WTC11 (cell line): ENCODE measurements at regions not wholly inside any gene's neighbourhood (a gene's known extent, or its start where the extent isn't known, plus 50 kb on each side); places are given as distances from the start of the nearest gene placed in this dataset.
"Not testable (repeated sequence)": the region's sequence is repeated elsewhere in the genome, so short reads cannot be mapped to it uniquely, and the experiment has no call there.

Source experiments
- CREB1 ChIP-seq: sonication (generic); formaldehyde crosslinking; IDR thresholded peaks from 2 replicates; pipeline ENCODE4 v1.8.0; 2023; ENCODE audit warnings: mild to moderate bottlenecking, missing genetic modification reagents
- CREM ChIP-seq: sonication (generic); formaldehyde crosslinking; IDR thresholded peaks from 2 replicates; pipeline ENCODE4 v1.8.1; 2022; ENCODE audit warnings: mild to moderate bottlenecking, missing genetic modification reagents, moderate library complexity
- CTCF ChIP-seq: fragments of 200-600 bp; IDR thresholded peaks from 2 replicates; pipeline ENCODE4 v1.8.0; 2022; ENCODE audit warnings: antibody characterized with exemption
- MLX ChIP-seq: sonication (generic); formaldehyde crosslinking; IDR thresholded peaks from 2 replicates; pipeline ENCODE4 v1.8.1; 2023; ENCODE audit warnings: mild to moderate bottlenecking, missing genetic modification reagents, moderate library complexity
- OVOL2 ChIP-seq: fragments of 250-450 bp; sonication (Bioruptor Pico); IDR thresholded peaks from 2 replicates; pipeline ENCODE4 v1.9.0; 2021; ENCODE audit warnings: mild to moderate bottlenecking, borderline replicate concordance
- TCF7 ChIP-seq: sonication (generic); formaldehyde crosslinking; IDR thresholded peaks from 2 replicates; pipeline ENCODE4 v1.8.0; 2022; ENCODE audit warnings: mild to moderate bottlenecking, low read depth, missing genetic modification reagents, moderate library complexity
- USF1 ChIP-seq: sonication (generic); formaldehyde crosslinking; IDR thresholded peaks from 2 replicates; pipeline ENCODE4 v1.8.0; 2022; ENCODE audit warnings: mild to moderate bottlenecking, missing genetic modification reagents
- ZNF263 ChIP-seq: sonication (generic); formaldehyde crosslinking; IDR thresholded peaks from 2 replicates; pipeline ENCODE4 v1.8.1; 2022; ENCODE audit warnings: low read depth, mild to moderate bottlenecking, moderate library complexity, missing genetic modification reagents
- TF ChIP-seq, protein P1 (sequence below): sonication (generic); formaldehyde crosslinking; IDR thresholded peaks from 2 replicates; pipeline ENCODE4 v1.8.0; 2023; ENCODE audit warnings: missing genetic modification reagents

DNA sequence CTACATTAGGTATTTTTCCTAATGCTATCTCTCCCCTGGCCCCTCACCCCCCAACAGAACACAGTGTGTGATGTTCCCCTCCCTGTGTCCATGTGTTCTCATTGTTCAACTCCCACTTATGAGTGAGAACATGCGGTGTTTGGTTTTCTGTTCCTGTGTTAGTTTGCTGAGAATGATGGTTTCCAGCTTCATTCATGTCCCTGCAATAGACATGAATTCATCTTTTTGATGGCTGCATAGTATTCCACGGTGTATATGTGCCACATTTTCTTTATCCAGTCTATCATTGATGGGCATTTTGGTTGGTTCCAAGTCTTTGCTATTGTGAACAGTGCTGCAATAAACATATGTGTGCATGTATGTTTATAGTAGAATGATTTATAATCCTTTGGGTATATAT, 473.3 kb downstream of the TFEC start:
- not testable (repeated sequence) for TF ChIP-seq CREM (CRISPR knock-in tag); MLX; CTCF; ZNF263 (CRISPR knock-in tag); TCF7; USF1 (CRISPR knock-in tag); CREB1 (CRISPR knock-in tag); OVOL2
- TF ChIP-seq, protein P1, sequence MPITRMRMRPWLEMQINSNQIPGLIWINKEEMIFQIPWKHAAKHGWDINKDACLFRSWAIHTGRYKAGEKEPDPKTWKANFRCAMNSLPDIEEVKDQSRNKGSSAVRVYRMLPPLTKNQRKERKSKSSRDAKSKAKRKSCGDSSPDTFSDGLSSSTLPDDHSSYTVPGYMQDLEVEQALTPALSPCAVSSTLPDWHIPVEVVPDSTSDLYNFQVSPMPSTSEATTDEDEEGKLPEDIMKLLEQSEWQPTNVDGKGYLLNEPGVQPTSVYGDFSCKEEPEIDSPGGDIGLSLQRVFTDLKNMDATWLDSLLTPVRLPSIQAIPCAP (CRISPR knock-in tag): not testable (repeated sequence)
